ENCODE measurements at regions not wholly inside any gene's neighbourhood (a gene's known extent, or its start where the extent isn't known, plus 50 kb on each side); places are given as distances from the start of the nearest gene placed in this dataset.

DNA sequence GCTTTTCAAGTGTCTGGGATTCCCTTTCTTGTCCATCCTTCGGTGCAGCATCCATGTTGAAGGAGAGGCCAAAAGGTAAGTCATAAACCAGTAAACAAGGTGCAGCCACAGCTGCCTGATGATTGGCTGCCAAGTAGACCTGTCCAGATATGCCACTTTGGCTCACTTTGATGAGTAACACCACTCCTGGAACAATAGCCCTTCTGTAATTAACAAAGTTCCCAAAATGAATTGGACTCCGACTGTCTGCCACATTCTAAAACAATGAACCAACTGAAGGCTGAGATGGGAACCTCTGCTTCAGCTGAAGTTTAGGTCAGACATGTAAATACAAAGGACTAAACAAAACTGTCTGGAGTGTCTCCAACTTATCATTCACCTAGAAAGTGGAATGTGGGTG is 82.2 kb upstream of the LGALSL start:
- no peaks in the 10 kb centered on the region for H3K36me3 ChIP-seq (replicated peaks in 1 of 2; ENCODE audit: control insufficient read depth in 1 of 2, insufficient read depth in 2 of 2, low read length in 2 of 2)
- H3K9ac ChIP-seq (ENCODE audit: insufficient read depth, low read length, poor library complexity, severe bottlenecking): no peak overlapping the region
- no peak overlapping the region for H2AFZ ChIP-seq (ENCODE audit: insufficient read depth, low read depth, low read length, poor library complexity, severe bottlenecking)
- no peaks in the 10 kb centered on the region for H3K27me3 ChIP-seq (ENCODE audit: control insufficient read depth in 2 of 2, insufficient read depth in 2 of 2, low read length in 2 of 2)
- no peaks in the 10 kb centered on the region for H3K36me3 Mint-ChIP-seq
- no peak overlapping the region for H3K27ac Mint-ChIP-seq
- no peaks in the 10 kb centered on the region for H3K9me3 ChIP-seq (replicated peaks in 1 of 2; ENCODE audit: control insufficient read depth in 1 of 2, insufficient read depth in 1 of 2, low read length in 2 of 2)
- intact Hi-C loops (cut with micrococcal nuclease): no loop called here
- H3K79me2 ChIP-seq (ENCODE audit: insufficient read depth, low read length): no peaks in the 10 kb centered on the region
- H3K27me3 Mint-ChIP-seq (ENCODE audit: low read depth in 3 of 3): peaks cover 0 to 2% (median 2%) of the 10 kb centered on the region in 3 donors
- no peaks in the 10 kb centered on the region for H4K20me1 ChIP-seq (ENCODE audit: insufficient read depth, low read length)
- H3K9me3 Mint-ChIP-seq: peaks cover 0 to 3% (median 0%) of the 10 kb centered on the region in 7 donors
- no peak overlapping the region for H3K4me3 ChIP-seq (replicated peaks in 1 of 3; ENCODE audit: low read depth in 2 of 3, low read length in 3 of 3)
- 100% methylated on average over 1 of the region's 2 CpGs for WGBS (ENCODE audit: insufficient coverage)
- H3K4me3 Mint-ChIP-seq: no peak overlapping the region
- H3K4me1 Mint-ChIP-seq: peaks cover 3% of the 10 kb centered on the region
- no peaks in the 10 kb centered on the region for H3K4me1 ChIP-seq (ENCODE audit: control insufficient read depth in 1 of 2, insufficient read depth in 2 of 2, low read length in 2 of 2)
- no peak overlapping the region for H3K4me2 ChIP-seq (replicated peaks; ENCODE audit: extremely low read depth, low read length, poor library complexity, severe bottlenecking)
- DNase-seq: no peak
- H3K27ac ChIP-seq (ENCODE audit: low read depth in 1 of 2, low read length in 2 of 2): no peak overlapping the region
- TF ChIP-seq, protein P1, sequence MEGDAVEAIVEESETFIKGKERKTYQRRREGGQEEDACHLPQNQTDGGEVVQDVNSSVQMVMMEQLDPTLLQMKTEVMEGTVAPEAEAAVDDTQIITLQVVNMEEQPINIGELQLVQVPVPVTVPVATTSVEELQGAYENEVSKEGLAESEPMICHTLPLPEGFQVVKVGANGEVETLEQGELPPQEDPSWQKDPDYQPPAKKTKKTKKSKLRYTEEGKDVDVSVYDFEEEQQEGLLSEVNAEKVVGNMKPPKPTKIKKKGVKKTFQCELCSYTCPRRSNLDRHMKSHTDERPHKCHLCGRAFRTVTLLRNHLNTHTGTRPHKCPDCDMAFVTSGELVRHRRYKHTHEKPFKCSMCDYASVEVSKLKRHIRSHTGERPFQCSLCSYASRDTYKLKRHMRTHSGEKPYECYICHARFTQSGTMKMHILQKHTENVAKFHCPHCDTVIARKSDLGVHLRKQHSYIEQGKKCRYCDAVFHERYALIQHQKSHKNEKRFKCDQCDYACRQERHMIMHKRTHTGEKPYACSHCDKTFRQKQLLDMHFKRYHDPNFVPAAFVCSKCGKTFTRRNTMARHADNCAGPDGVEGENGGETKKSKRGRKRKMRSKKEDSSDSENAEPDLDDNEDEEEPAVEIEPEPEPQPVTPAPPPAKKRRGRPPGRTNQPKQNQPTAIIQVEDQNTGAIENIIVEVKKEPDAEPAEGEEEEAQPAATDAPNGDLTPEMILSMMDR (IDR thresholded peaks at IDR 0.05): no peak

GRCh38 chr2:64374686-64375085 is 79.3 kb upstream of the LGALSL start:
- Histone ChIP-seq H2AFZ (ENCODE audit: insufficient read depth, low read depth, low read length, poor library complexity, severe bottlenecking) (no peak overlapping the region), H3K36me3 (replicated peaks in 1 of 2; ENCODE audit: control insufficient read depth in 1 of 2, insufficient read depth in 2 of 2, low read length in 2 of 2) (no peaks in the 10 kb centered on the region), H3K4me1 (ENCODE audit: control insufficient read depth in 1 of 2, insufficient read depth in 2 of 2, low read length in 2 of 2) (no peaks in the 10 kb centered on the region), H3K79me2 (ENCODE audit: insufficient read depth, low read length) (no peaks in the 10 kb centered on the region), H3K27me3 (ENCODE audit: control insufficient read depth in 2 of 2, insufficient read depth in 2 of 2, low read length in 2 of 2) (no peaks in the 10 kb centered on the region), H4K20me1 (ENCODE audit: insufficient read depth, low read length) (no peaks in the 10 kb centered on the region), H3K9me3 (replicated peaks in 1 of 2; ENCODE audit: control insufficient read depth in 1 of 2, insufficient read depth in 1 of 2, low read length in 2 of 2) (no peaks in the 10 kb centered on the region), H3K4me2 (replicated peaks; ENCODE audit: extremely low read depth, low read length, poor library complexity, severe bottlenecking) (no peak overlapping the region), H3K27ac (ENCODE audit: low read depth in 1 of 2, low read length in 2 of 2) (no peak overlapping the region), H3K9ac (ENCODE audit: insufficient read depth, low read length, poor library complexity, severe bottlenecking) (no peak overlapping the region), H3K4me3 (replicated peaks in 1 of 3; ENCODE audit: low read depth in 2 of 3, low read length in 3 of 3) (no peak overlapping the region)
- H3K27ac Mint-ChIP-seq: no peak overlapping the region
- no peak overlapping the region for H3K4me3 Mint-ChIP-seq
- intact Hi-C loops (cut with micrococcal nuclease): no loop called here
- DNase-seq: no peak
- H3K36me3 Mint-ChIP-seq: no peaks in the 10 kb centered on the region
- H3K9me3 Mint-ChIP-seq: peaks cover 0 to 2% (median 0%) of the 10 kb centered on the region in 7 donors
- TF ChIP-seq, protein P1 (IDR thresholded peaks at IDR 0.05): no peak
- no peaks in the 10 kb centered on the region for H3K4me1 Mint-ChIP-seq
- WGBS (ENCODE audit: insufficient coverage): 5% methylated on average over 3 of the region's 4 CpGs
- H3K27me3 Mint-ChIP-seq (ENCODE audit: low read depth in 3 of 3): no peaks in the 10 kb centered on the region
